ELF-1 (cell line): ENCODE measurements at regions not wholly inside any gene's neighbourhood (a gene's known extent, or its start where the extent isn't known, plus 50 kb on each side); places are given as distances from the start of the nearest gene placed in this dataset.
"Not testable (repeated sequence)": the region's sequence is repeated elsewhere in the genome, so short reads cannot be mapped to it uniquely, and the experiment has no call there.

Experiments
- DNase-seq: peaks from one replicate; pipeline ENCODE4 v3.0.0-alpha.2; 2016; ENCODE audit warnings: low read depth, low spot score

DNA sequence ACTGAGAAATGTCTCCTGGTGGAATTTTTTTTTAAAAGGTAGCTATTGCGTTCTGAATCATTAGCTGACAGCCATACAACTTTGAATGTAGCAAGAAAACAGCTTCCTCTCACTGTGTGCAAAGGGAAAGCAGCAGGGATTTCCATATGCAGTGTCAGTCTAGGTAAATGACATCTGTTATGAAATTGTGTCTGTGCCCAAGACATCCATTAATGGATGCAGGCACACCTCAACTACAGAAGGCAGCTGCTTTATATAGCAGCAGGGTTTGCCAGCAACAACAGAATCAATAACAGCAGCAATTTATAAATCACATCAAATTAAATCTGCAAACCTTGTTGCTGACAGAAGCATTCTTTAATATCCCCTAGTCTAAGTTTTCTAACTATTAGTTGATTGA lies 745.3 kb upstream of the RAG2 start:
- DNase-seq: no peak

DNA sequence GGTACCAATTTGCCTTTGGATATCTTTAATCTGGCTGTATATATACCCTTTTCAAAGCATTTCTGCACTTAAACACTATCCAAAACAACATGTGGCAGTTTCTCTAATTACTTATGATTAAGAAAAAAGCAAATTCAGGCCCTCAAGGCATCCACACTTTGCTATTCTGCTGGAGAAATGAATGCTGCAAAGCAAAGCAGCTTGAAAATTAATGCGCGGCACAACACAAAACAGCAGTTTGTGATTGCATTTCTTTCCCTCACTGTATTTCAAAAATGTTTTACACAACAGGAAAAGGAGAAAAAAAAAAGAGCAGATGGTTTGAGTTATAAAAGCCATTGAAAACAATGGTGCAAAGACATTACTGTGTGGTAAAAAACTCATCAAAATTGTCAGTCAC lies 738.4 kb upstream of the RAG2 start:
- no peak for DNase-seq

DNA sequence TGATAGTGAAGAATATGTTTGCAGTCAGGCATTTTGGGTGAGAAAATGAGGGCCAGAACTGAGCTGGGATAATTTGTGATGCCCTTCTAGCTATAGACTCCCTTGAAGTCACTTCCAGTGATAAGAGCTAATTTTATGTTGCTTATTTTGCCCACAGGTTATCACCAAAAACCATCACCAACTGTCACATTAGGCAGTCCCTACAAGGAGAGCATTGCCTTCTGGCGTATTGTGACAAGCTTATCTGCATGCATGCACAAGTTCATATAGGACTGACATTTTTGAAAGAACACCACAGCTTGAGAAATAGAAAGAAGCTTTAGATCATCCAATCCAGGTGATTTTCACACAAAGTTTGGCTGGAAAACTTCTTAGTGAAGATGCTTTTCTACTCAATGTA lies 735.3 kb upstream of the RAG2 start:
- no peak for DNase-seq

DNA sequence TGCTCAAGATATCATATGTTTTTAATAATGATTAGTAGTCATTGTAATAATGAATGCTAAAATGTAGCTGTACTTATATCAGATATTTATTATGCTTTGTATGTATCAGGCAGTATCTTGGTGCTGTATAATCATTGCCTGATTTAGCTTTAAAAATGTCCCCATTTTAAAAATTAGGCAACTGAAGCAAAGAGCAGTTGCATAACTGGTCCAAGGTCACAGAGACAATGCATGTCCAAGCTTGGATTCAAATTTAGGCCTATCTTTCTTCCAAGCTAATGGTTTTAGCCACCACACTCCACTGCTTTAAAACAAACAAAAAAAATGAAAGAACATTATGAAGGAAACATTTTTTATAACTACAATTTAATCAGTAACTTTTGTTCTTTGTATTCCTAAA lies 725.8 kb upstream of the RAG2 start:
- no peak for DNase-seq

DNA sequence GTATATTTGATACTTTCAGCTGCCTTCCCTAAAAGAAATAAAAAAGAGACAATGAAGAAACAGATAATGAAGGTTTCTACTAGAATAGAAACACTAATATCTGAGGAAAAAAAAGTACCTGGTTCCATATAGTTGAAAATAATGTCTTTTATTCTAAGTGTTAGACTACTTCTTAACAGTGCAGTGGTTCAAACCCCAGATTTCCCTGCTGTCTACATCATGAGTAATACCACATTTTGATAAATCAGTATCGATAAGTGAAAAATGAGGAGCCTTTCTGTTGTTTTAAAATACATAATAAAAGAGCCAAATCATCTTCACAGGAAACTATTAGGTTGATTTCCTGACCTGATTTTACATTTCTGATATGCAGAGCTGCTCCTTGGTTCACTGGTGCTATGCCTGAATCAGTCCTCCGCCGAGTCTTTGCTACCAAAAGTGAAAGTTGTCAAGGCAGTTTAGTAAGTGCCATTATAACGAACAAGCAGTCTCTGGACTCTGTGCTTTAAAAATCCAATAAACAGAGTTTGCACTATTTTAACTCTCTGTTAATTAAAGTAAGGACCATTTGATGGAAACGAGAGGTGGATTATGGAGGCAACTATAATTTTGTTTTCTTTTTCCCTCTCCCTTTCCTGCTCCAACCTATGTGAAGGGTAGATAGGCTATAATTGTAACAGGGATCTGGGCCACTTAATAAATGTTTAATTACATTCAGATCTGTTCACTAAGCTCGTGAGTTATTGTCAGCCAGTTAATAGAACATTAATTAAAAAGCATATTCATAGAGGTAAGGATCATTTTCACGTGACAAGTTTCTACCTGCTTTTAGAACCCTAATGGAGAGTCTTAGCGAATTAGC lies 724.5 kb upstream of the RAG2 start:
- no peak for DNase-seq

DNA sequence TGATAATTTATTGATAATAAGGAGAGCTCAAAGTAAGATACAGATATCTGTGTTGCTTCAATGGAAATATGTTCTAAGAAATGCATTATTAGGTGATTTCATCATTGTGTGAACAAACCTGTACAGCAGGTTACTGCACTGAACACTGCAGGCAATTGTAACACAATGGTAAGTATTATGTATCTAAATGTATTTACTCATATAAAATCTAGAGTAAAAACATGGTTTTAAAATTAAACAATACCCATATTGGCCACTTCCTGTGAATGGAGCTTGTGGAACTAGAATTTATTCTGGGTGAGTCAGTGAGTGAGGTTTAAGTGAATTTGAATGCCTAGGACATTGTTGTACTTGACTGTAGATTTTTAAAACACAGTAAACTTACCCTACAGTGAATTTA lies 722.9 kb upstream of the RAG2 start:
- DNase-seq: no peak

DNA sequence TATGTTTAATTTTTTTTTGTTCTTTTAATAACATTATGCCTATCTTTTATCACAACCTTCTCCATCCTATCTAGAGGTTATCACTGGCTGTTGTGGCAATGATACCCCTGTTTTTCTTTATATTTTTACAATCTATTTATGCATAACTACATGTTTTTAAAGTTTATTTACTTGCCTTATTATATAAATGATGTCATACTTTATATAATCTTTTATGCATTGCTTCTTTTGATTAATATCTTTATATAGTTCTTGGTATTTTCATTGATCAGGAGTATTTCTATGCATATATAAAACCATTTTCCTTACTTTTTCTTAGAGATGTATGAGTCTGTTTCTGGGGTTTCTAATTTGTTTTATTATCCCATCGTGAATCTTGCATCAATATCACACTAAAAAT lies 719.8 kb upstream of the RAG2 start:
- DNase-seq: no peak

DNA sequence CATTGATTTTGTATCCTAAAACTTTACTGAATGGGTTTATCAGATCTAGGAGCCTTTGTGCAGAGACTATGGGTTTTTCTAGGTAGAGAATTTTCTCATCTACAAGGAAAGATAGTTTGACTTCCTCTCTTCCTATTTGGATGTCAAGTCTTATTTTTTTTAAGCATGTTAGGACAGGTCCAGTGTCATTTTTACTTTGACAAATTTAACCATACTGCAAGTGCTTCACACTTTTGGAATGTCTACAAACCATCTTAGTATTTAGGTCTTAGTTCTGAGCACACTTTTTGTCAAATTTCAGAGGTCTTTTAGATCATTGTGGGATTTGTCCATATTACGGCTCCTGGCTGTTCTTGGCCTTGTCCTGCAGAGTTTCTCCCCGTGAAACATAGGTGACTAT lies 715.2 kb upstream of the RAG2 start:
- DNase-seq: no peak

DNA sequence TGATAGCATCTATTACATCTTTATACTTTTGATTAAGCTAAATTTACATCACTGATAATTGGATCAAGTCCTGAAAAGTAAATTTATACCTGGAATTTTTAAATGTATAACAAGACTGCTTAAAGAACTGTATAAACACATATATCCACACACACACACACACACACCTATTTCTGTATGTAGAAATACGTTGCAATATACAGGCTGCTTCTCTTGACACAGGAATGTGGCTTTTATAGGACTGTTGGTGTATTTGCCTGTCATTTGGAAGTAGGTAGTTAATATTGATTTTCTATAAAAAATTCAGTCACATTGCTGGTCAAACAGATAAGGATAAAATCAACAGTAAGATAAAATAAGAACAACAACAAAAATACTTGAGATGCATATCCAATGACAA lies 708.5 kb upstream of the RAG2 start:
- no peak for DNase-seq

DNA sequence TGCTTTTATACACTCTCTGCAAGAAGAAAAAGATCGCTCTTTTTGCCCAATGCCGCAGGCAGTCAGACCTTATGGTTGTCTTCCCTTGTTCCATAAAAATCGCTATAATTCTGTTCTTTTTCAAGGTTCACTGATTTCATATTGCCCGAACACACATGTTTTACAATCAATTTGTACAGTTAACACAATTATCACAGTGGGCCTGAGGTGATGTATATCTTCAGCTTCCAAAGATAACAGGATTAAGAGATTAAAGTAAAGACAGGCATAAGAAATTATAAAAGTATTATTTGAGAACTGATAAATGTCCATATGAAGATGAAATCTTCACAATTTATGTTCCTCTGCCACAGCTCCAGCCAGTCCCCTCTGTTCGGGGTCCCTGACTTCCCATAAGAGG lies 703.4 kb upstream of the RAG2 start:
- DNase-seq: not testable (repeated sequence)

DNA sequence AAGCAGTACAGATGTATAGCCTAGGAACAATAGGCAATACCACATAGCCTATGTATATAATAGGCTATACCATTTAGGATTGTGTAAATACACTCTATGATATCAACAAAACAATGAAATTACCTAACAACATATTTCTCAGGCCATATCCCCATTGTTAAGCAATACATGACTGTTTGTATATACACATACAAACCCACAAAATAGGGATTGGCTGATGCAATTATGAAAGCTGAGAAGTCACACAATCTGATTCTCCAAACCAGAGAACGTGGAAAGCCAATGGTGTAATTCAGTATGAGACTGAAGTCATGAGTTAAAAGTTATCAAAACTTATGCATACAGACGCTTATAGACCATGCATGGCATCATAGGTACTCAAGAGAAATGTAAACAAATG lies 700.1 kb upstream of the RAG2 start:
- DNase-seq: no peak

DNA sequence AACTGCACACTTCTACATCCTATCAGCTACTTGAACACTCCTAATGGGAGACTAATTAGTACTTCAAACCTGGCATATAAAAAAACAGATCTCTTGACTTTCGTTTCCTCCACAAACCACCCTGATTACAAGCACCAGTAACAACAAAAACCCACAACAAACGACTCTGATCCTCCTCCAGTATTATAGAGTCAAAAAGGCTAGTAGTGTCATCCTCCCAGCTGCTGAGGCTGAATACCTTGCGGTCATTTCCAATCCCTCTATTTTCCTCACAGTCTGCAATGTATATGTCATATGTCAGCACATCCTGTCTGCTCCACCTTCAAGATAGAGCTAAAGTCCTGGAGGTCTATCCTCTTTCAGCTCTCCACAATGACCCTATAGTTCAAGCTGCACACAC lies 688.9 kb upstream of the RAG2 start:
- DNase-seq: no peak

DNA sequence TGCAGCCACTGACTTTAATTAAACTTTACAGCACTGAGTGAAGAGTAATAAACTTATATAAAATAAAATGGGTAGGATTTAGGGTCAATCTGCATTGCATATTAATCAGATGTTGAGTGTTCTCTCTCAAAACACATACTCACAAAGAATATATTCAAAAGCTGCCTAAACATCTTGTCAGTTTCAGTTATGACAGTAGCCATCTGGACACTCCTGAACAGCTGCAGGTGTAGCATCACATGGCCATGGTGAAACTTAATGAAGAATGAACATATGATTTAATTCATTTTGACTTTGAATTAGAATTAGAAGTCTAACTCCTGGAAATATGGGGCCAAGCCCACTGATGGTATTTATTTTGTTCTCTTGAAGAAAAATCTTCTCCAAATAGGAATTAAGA lies 684.3 kb upstream of the RAG2 start:
- DNase-seq: no peak

DNA sequence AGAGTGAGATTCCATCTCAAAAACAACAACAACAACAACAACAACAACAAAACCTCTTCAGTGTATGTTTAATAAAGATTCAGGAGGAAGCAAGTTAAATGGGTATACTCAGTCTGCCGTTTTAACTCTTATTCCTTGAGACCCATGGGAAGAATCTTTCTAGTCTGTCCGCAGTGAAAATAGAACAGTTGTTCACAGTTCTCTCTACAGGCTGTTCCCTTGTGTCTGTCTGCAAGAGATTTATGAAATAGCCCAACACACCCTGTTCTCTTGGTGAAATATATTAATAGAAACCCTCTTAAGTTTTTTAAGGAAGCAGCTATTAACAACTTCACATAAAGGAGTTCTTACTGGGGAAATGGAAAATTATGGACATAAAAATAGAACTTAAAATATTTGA lies 682.2 kb upstream of the RAG2 start:
- no peak for DNase-seq

DNA sequence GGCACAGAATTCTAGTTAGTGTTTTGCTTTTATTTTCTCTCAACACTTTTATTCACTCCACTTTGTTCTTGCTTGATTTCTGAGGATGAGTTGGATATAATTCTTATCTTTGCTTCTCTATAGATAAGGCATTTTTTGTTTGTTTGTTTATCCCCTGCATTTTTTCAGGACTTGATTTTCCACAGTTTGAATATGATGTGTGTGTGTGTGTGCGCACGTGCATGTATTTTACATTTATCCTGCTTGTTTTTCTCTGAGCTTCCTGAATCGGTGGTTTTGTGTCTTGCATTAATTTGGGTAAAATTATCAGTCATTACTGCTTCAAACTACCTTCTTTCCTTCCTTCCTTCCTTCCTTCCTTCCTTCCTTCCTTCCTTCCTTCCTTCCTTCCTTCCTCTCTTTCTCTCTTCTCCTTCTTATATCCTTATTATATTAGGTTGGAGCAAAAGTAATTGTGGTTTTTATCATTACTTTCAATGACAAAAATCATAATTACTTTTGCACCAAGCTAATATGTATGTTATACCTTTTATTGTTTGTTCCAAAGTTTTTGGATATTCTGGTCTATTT lies 679.9 kb upstream of the RAG2 start:
- no peak for DNase-seq

DNA sequence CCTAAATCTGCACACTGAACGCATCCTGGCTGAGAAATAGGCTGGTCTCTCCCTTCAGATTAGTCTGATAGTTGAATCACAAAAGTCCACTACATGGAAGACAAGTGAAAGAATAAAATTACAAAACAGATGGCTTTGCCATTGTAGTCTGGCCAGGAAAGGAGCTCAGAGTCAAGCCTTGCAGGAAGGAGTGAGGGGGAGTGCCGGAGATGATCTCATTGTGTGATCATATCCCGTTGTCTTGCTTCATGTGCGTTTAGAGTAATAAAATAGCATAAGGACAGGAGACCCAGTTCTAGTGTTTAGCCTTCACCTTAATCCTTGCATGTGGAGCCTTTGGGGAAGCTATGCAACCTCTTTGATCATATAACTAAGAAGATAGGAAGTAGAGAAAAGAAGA lies 666.7 kb upstream of the RAG2 start:
- no peak for DNase-seq

DNA sequence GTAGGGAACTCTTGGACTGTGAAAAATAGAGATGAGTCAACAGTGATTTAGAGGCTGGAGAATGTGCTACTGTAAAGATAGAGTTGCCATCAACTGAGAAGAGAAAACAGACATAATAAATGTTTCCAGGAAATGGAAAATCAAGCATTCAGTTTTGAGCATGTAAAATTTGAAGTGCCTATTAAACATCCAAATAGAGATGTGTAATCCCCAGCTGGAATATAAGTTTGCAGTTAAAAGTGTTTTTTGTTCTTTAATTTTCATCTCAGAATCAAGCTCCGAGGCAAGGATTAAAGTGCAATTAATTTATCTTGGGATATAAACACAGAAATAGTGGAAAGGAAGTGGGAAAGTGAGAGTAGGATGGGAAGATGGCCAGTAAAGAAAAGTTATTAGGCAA lies 666.0 kb upstream of the RAG2 start:
- DNase-seq: no peak

DNA sequence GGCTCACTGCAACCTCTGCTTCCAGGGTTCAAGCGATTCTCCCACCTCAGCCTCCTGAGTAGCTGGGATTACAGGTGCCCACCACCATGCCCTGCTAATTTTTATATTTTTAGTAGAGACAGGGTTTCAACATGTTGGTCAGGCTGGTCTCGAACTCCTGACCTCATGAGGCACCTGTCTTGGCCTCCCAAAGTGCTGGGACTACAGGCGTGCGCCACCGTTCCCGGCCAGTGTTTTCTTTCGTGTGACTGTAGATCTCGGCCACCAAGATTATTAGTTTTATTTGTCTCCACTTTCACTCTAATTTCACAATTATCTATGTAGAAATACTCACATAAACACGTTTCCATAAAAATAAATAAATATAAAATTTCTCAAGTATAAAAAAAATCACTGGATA lies 665.4 kb upstream of the RAG2 start:
- DNase-seq: not testable (repeated sequence)

DNA sequence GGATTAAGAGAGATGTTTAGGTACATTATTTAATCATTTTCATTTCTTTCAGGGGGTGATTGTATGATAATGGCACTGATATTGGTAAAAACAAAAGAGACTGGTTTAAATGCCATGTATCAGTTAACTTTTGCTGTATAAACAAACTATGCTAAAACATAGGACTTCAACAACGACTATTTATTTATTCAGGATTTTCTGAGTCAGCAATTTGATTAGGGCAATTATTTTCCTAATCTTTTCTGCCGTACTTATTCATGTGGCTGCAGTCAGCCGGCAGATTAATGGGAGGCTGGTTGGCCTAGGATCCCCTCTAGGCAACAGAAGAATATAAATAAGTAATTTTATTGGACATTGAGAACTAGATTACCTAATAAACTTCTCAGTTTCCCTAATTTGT lies 661.7 kb upstream of the RAG2 start:
- no peak for DNase-seq

DNA sequence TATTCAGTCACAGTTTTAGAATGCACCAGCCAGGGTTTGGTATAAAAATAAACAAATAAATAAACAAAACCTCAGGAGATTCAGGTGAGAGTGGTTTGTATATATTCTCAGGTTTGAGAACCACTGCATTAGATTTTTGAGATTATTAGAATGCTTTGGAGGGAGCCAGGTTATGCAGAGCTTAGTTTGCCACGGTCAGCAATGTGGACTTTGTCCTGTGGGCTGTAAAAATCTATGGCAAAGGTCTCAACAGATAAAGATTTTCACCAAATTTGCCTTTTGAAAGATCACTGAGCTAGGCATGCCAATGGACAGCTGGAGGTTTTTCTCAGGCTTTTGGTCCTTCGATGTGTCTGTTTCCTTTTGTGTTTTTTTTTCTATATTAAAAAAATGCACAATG lies 650.1 kb upstream of the RAG2 start:
- DNase-seq: no peak

DNA sequence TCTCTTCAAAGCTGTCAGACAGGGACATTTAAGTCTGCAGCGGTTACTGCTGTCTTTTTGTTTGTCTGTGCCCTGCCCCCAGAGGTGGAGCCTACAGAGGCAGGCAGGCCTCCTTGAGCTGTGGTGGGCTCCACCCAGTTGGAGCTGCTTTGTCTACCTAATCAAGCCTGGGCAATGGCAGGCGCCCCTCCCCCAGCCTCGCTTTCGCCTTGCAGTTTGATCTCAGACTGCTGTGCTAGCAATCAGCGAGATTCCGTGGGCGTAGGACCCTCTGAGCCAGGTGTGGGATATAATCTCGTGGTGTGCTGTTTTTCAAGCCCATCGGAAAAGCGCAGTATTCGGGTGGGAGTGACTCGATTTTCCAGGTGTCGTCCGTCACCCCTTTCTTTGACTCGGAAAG lies 648.1 kb upstream of the RAG2 start:
- DNase-seq: peak; percentile 57

DNA sequence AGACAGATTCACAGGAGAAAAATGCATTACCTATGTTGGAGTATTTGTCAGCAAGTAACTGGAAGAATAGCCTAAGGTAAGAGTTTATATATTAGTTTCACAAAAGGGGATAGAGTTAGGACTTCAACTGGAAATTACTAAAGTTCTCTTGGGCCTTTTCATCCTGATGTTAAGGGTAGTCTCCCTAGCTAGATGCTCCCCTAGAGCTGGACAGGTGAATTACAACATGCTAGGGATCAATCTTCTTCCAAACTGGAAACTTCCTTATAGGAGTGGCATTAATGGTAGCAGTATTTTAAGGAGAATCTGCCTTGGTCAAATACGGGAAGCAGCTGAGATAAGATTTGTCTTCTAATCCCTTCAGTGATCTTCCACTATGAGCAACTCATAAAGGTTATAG lies 632.8 kb upstream of the RAG2 start:
- DNase-seq: no peak

DNA sequence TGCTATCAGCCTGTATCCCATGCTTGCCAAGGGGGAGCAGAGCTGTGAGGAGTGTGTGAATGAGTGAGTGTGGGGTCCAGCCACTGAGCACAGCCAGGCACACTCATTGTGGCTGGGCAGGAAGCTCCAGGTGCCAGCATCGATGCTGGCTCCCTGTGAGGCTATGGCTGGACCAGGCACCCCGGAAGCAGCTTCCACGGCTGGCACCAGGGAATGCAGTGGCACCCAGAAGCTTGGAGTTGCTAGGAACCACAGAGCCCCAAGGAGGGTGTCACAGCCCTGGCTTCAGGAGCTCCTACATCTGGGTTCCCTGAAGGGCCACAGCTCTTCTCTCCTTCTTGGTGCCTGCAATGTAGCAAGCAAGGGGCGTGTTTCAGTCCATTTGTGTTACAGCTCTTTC lies 625.9 kb upstream of the RAG2 start:
- no peak for DNase-seq

DNA sequence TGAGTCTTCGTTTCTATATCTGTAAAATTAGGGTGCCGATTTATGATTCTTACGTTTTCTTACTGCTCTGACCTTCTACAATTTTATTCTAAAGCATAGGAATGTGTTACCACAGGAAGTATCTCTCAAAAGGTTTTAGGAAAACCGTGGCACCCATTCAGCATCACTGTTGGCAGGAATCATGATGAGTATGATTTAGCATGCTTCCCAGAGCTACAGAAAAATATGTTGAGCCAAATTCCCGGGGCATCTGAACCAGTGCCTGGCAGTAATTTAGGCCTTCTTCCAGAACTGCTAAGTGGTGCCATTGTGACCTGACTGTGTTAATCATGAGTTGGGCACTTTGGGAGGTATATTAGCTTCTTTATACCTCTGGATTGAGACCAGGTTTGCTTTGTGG lies 605.0 kb upstream of the RAG2 start:
- no peak for DNase-seq
